ENCODE measurements at regions not wholly inside any gene's neighbourhood (a gene's known extent, or its start where the extent isn't known, plus 50 kb on each side); places are given as distances from the start of the nearest gene placed in this dataset.

DNA sequence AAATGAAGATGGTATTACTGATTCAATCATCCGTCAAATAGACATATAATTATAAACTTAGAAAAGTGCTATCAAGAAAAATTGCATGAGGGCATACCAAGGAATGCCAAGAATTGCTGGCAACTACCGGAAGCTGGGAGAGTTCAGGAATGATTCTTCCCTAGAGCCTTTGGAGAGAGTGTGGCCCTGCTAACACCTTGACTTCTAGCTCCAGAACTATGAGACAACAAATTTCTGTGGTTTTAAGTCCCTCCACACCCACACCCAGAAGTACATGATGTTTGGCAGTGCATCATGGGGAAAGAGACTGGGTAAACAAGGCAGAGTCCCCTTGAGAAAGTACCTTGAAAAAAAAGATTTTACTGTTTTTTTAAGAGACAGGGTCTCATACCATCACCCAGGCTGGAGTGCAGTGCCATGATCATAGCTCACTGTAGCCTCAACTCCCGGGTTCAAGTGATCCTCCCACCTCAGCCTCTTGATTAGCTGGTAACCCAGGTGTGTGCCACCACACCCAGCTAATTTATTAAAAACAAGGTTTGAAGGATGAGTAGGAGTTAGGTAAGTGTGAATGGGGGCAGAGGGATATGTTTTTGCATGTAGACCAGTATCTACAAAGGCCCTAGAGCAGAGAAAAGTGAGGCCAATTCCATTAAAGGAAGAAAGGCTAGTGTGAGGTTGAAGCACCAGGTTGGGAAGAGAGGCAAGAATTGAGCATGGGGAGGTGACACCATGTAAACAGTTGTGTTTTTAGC lies 53.1 kb downstream of the GSX2 start:
- peak in 1 of 3 donors; percentile 18 for DNase-seq

DNA sequence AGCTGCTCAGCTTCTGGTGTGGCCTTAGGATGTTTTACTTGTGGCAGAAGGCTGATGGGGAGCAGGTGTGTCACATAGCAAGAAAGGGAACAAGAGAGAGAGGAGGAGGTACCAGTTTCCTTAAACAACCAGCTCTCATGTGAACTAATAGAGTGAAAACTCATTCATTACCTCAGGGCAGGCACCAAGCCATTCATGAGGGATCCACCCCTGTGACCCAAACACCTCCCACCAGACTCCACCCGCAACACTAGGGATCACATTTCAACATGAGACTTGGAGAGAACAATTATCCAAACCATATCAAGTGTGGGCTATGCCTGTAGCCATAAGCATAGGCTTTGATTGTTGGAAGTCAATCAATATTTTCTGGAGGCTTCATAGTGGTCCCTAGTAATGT lies 56.0 kb downstream of the GSX2 start:
- DNase-seq = no peak

DNA sequence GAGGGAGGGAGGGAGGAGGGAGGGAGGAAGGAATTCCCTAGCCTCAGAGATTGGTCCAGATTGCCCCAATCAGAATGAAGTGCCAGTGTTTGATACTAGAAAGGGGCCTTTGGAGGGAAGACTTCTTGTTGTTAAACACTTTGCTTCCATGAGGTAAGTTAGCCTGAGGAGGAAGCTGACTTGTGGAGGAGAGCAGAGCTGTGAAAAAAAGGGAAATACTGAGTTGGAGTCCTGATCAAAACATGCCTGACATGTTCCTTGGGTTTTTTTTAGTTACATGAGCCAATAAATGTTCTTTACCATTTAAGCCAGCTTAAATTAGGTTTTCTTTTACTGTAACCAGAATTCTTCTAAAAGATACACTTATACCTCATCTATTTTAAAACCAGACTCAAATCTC lies 57.6 kb downstream of the GSX2 start:
- DNase-seq = no peak

DNA sequence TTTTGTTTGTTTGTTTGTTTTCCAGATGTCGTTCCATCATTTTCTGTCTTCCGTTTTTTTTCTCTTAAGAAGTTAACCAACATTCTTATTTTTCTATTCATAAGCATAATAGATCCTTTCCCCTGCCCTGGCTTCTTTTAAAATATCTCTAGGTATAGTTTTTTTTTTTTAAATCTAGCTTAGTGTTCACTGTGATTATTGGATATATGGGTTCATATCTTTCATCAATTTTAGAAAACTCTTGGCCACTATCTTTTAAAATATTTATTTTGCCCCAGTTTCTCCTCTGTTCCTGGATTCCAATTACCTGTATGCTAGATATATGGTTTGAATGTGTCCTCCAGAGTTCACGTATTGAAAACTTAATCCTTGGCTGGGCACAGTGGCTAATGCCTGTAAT lies 59.6 kb downstream of the GSX2 start:
- DNase-seq = no peak

DNA sequence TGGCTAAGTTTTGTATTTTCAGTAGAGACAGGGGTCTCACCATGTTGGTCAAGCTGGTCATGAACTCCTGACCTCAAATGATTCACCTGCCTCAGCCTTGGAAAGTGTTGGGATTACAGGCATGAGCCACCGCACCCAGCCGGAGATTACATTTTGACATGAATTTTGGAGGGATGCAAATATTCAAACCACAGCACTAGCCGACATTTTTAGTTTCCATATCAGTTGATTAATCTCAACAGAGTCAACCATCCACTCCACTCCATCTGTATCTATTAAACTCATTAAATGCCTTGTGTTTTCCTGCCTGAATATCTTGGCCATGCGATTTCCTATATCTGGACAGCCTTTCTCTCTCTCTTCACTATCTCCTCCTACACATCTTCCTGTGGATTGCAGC lies 64.1 kb upstream of the PDGFRA start:
- DNase-seq = no peak

- DNase-seq = peak; percentile 74 to 93 (median 79)
Observed at GRCh38 chr4:54165438-54165837, 63.7 kb upstream of the PDGFRA start.

DNA sequence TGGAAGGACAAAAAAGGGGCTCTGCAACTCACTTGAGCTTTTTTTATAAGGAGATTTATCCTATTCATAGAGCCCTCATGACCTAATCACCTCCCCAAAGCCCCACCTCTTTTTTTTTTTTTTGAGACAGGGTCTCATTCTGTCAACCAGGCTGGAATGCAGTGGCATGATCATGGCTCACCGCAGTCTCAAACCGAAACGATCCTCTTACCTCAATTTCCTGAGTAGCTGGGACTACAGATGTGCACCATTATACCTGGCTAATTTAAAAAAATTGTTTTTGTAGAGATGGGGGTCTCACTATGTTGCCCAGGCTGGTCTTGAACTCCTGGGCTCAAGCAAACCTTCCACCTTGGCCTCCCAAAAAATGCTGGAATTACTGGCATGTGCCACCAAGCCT lies 61.6 kb upstream of the PDGFRA start:
- DNase-seq = no peak

DNA sequence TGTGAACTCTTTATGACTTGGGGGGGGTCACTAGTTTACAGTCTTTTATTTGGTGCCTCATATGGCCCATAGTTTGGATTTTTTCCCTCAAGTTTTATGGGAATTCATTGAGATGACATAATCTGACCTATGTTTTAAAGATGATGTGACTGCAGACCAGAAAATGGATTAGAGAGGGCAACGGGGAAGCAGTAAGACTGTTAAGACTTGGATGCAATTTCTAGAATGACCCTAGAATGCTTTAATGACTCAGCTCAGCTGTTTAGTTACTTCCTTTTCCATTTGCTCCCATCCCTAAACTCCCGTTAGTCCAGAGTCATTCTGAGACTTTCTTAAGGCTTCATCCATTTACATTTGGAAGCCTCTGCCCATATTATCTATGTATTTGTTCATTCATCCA lies 59.9 kb upstream of the PDGFRA start:
- no peak for DNase-seq

DNA sequence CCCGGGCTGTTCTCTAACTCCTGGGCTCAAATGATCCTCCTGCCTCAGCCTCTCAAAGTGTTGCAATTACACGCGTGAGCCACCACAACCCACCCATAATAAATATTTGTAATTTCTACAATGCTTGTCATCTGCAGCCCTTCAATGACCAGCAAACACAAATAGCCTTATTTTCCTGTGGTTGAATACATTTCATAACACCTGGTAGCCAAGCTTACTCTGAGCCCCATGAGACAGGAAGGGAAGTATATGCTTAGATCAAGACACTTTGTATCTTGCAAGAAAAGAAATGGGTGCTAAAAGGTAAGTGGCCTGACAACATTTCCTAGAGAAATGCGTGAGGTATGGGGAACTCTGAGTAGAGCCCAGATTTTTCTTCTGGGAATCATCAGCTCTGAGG lies 56.9 kb upstream of the PDGFRA start:
- no peak for DNase-seq

GRCh38 chr4:54173281-54173912 lies 55.7 kb upstream of the PDGFRA start:
- DNase-seq = peak in 1 of 3 donors; percentile 13

DNA sequence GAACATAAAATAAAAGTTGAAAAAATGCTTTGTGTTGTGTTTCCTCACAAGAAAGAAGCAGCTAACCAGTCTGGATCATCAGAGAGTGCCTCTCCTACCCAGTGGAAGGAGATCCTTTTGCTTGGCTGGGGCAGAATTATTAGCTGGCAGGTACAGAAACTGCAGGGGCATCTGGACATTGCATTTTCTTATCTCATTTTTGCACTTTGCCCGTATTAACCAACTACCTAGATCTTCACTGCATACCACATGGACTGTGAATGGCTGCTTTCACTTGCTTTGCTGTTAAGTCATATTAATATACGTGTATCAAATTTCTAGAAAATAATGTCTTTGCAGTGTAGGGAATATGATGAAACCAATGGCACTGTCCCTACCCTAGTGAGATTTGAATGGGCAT lies 52.9 kb upstream of the PDGFRA start:
- DNase-seq = no peak
